Cerebellar nuclear complex (tissue), 1 donor: ENCODE measurements at regions not wholly inside any gene's neighbourhood (a gene's known extent, or its start where the extent isn't known, plus 50 kb on each side); places are given as distances from the start of the nearest gene placed in this dataset.

Source experiments
- DNase-seq, 2 experiments: peaks; one replicate each; lab custom pipeline; 2025; lab: John Stamatoyannopoulos, UW

DNA sequence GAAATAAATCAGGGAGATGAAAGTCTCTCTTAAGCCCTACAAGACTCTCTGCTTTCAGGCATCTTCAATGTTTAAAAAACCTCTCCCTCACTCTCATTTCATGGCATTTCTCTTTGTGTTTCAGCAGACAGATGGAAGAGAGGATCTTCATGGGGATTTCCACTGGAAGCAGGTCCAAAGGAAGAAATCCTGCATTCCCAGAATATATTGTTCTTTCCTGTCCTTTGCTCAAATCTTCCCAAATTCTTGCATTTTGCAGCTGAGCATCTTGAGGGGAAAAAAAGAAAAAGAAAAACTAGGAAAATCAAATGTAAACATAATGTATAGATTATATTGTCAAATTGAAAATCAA lies 382.2 kb downstream of the ENC1 start:
- no peak for DNase-seq

DNA sequence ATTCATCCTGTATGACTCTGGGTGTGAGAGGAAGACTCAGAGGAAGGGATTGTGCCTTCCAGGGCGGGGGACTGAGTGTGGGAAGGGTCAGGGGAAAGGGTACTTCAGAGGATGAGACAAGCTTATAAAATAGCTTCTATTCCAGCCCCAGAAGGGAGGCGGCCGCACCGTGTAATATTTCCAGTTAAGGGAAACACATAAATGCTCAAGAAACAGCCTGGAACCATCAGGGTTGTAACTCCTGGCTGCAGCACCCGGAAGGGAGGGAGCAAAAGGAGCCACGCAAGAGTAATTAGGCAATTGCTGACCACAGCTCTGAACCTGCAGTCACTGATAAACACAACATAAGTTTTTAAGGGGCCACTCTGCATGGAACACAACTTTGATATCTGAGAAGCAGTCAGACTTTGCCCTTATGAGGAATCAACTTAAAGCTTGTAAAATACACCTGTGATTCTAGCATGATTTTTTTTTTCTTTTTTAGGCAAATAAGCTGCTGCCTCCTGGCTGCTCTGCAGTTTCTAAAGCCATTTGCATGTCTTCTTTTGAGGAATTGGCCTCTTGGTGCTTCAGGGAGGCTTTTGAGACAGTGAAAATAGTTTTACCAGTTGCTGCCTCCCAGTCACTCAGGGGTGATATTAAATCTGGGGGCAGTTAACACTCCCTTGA lies 382.7 kb downstream of the ENC1 start:
- DNase-seq, result no peak

DNA sequence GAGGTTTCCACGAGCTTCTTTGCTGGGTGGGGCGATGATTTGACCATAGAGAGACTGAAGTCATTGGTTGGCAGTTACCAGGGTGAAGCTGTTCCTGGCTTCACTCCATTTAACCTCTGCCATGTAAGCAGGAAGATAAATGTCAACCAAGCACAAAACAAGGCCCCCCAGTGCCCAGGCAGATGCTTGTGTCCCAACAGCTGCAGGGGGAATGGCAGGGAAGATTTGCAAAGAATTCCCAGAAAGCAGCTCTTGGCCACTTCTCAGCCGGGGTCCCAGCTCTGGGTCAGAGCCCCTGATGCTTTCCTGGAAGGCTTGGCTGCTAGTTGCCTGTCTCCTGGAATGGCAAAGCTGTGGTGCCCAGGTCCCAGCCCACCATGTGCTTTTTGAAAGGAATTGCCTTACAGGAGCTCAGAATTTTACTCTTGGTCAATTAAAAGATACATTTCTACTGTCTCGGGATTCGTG lies 383.4 kb downstream of the ENC1 start:
- no peak for DNase-seq

DNA sequence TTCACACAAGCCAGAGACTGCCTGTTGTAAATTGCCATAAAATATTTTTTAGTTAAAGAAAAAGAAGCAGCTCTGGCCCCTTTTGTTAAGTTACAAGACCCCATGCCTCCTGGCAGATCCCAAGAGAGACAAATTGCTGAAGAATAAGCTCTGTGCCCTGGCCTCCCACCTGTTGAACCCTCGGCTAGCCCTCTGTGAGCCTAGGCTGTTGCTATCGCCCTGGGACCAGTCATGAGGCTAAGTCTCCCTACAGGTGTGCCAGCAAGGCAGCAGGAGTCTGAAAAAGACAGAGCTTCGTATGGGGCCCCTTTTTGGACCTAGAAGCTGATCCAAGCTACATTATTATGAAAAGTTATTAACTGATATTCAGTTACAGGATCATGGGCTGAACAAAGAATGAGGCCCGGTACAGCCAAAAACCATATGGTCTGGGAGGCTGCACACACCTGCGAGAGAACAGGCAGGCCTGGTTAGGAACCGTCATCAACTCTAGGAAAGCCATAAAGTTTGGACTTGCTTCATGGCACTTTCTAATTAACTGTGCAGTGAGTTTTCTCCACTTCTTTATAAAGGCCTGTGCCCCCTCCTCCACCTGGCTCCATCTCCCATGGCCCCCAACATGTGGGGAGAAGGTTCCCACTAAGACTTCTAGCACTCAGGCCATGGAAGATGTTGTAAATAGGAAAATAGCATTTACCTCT lies 384.7 kb downstream of the ENC1 start:
- no peak for DNase-seq

DNA sequence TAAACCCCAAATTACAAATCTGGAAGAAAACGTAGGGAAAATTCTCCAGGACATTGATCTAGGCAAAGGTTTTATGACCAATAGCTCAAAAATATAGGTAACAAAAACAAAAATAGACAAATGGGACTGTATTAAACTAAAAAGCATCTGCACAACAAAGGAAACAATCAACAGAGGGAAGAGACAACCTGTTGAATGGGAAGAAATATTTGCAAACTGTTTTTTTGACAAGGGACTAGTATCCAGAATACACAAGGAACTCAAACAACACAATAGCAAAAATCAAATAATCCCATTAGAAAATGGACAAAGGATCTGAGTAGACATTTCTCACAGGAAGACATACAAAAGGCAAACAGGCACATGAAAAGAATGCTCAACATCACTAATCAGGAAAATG lies 386.3 kb downstream of the ENC1 start:
- no peak for DNase-seq

DNA sequence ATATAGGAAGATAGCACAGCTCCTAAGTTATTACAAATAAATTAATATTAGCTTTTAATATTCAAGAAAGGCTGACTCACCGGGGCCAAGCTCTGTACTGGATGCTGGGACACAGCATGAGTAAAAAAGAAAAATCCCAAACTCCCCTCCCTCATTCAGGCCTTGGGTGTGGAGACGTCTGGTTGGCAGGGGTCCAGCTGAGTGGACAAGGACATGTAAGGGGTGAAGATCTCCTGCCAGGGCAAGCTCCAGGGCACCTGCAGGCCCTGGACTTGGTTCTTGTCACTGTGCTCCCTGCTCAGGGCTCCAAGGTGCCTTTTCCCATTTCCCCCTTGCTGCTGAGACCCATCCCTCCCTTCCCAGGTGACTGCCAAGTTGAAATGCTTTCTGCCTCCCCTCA lies 388.5 kb downstream of the ENC1 start:
- no peak for DNase-seq

DNA sequence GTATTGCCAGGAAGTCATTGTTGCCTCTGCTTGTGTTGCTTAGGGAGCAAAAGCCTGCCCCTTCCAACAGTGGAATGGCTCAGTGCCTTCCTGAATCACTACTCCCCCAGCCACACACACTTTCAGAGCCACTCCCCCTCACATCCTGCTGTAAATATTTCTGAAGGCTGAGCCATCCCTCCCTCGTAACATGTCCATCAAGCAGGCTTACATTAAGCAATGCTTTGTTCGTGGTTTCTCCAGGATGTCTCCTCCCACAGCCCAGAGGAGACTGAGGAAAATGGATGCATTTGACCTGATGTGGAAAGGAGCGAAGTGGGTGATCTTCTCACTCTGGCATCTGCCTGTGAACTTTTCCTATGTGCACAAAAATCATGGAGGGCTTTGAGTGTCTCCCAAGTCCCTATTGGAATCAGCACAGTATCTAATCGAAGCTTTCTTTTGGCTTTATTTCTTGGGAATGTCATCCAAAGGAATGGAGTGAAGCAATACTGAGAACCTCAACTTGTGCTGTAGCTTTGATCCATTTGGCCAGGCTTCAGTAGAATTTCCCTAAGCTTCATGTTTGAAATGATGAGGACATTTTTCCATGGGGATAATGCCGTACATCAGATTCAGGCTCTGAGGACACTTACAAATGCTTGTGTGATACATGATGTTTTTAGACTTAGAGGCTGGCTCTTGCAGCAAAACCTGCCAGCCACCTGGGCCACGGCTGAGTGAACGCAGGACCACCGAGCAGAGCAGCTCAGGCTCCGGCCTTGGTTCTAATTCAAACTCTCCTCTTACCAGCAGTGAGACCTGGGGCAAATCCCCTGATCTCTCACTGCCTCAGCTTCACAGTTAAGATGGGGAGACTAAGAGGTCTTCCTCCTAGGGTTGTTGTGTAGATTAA lies 389.1 kb downstream of the ENC1 start:
- no peak for DNase-seq

DNA sequence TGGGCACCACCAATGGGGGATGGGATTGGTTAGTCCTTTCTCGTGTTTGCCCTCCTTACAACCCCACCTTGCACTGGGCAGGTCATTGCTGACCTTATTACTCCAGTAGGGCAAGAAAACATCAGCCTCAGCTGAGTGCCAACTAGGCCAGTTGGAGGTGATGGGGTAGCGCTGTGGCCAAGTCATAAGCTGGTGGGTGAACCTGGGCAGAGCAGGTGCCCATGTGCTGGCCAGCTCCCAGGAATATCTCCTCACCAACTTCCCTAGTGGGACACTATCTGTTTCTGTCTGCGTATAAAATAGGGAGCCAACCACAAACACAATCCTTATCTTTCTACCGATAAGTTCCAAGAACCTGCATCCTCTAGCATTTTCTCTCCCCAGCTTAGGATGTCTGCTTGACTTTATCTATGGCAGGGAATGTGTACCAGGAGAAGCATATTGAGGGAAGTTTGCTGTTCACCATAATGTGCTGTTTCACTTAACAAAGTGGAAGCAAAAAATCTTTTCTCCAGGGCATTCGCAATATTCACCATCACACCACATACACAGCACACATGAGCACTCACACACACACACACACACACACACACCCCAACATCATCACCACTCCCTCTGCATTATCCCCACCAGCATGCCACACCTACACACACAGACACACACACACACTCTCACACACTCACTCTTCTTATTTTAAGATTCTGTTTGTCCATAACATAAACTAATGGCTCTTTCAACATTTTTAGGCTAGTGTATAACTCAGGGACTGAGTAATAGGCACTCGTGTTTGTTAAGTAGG lies 390.0 kb downstream of the ENC1 start:
- DNase-seq, result no peak

DNA sequence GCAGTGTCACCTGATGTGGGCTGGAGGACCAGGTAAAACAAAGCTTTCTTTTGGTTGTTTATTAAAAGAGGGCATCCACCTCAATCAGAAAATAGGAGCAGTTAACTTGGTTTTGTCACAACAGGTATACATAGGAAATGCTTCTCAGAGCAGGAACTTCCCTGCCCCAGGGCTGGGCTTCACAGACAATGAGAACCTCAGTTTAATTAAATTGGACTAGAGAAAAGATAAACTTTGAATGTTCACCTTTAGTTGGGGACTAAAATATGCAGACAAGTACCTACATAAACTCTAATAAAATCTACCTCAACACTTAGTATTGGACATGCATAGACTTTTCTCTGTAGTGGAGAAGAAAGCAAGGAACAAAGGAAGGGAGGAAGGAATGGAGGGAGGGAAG lies 392.0 kb downstream of the ENC1 start:
- no peak for DNase-seq

DNA sequence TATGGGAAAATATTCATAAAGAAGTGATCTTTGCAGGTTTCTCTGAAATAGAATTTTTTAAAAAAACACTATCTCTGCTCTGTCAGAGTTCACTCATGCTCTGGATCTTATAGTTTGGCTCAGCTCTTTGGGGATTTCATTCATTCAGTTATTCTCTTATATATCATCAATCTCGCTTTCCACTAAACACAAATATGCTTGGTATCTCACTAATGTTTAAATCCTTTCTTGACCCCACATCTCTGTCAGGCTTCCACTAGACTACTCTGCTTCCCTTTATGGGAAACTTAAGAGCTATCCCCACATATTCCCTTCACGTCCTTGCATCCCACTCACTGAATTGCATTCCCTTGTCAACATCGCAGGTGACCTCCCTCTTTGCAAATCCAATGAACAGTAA lies 396.1 kb downstream of the ENC1 start:
- DNase-seq, result no peak

DNA sequence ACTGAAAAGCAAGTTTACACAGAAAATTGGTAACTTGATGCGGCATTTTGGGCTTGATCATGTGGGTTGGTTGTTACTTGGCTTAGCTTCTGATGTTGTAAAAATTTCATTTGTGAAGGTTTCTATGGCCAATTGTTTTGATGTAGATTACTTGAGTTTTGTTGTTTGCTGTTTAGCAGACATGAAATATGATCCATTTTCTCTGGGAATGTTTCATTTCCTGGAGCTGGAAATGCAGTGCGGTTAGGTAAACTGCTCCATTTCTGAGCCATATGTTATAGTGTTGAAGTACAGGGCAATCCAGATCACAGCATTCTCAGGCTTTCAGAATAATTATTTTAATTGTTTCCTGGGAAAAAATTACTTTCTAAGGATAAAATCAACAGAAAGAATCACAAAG lies 396.9 kb downstream of the ENC1 start:
- no peak for DNase-seq

DNA sequence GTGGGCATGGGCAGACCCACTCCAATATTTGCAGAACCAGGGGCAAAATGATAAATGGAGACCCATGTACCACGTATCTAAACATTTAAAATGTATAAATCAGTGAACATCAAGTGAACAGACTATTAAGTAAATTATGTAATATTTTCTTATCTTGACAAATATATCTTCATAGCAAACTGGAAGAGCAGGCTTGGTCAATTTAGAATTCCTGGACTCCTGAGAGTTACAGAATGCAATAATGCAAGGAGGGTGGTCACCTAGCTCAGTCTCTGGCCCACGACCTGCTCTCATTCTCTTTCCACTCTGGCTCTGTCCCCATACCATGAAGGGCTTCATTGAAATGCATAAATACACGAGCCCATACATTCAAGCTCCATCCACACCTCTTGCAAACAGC lies 398.0 kb downstream of the ENC1 start:
- no peak for DNase-seq

DNA sequence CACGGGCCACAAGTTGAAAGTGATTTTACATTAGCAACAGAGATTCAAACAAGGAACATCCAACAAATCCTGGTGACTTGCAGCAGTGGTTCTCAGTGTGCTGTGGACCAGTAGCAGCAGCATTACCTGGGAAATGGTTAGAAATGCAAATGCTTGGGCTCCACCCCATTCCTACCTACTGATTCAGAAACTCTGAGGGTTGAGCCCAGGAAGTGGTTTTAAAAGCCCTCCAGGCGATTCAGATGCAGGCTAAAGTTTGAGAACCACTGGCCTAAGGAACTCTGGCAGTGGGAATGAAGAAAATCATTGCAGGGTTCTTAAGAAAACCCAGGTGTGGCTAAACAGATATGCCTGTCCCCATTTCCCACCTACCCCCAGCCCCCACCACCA lies 398.8 kb downstream of the ENC1 start:
- no peak for DNase-seq

DNA sequence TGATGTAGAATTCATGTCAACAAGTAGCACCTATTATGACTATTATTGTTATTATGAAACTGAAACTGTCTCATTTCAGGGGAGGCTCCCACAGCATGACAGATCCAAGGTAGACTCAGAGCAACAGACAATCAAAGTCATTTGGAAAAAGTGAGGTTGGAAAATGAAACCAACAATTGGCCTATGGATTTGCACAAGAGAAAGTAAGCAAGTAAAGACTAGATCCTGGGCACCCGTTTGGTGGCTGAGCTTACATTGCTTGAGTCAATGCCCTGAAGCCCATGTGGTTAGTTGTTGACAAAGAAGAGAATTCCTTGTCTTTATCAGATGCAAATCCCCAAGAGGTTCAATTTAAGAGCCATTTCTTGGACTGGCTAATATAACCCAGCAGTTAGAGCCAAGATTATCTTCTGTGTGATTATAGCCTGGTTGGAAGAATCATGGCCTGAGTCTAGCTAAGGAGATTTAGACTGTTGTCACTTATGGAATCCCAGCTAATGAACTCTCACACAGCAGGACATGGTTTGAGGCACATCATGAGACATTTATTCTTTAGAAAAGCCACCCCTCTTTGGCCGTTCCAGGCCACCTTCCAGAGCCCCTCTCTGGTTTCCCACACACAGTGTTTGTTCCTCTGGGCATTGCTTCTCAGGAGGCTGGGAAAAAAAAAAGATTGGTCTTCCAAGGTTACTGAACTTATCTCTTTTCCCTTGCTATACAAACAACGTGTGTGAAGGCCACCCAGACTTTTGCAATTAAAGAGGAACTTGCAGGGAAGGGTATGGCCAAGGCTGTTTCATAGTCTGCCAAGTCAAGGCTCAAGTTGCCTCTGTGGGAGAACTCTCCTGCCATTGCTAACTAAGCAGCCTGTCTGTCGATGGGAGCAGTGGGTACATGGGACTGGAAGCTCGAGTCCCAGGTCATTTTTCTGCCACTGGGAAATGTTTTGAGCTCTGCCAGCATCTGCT lies 399.5 kb downstream of the ENC1 start:
- no peak for DNase-seq

DNA sequence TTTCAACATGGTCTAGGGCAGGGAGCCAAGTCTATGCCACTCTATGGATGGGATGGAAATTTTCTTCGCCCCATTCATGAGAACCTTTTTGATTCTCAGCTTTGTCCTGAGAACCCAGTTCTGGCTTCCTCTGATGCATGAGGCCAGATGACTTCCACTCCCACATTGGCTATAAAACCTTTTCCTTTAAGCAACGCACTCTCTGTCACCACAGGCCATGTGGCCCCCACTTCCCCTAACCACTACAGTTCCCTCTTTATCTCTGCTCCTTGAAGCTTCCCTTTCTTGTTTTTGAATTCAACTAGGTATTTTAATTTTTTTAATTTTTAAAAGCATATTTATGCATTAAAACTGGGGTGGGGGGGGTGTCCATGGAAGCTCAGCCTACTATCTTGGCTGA lies 401.3 kb downstream of the ENC1 start:
- no peak for DNase-seq

DNA sequence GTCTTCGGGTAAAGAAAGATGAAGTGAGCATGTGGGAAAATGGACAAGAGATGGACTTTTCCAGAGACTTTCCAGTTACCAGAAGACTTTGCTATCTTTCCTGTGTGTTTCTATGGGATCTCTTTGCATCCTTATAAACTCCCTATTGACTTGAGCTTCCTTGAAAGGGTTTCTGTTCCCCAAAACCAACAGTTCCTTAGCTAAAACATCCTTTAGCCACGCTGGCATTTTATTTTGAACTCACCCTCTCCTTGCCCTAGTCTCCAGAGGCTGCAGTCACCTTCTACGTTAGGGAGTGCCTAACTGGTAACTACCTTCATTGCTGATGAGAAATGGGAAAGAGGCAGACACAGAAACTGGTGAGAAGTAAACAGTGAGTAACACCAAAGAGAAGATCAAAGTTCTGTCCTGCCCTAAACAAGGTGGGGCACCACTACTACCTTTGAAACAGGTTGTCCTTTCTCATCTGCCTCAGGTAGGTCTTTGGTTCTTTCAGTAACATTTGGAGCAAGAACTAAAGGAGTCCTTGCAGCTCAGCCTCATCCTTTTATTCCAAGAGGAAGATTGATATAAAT lies 402.9 kb downstream of the ENC1 start:
- no peak for DNase-seq

DNA sequence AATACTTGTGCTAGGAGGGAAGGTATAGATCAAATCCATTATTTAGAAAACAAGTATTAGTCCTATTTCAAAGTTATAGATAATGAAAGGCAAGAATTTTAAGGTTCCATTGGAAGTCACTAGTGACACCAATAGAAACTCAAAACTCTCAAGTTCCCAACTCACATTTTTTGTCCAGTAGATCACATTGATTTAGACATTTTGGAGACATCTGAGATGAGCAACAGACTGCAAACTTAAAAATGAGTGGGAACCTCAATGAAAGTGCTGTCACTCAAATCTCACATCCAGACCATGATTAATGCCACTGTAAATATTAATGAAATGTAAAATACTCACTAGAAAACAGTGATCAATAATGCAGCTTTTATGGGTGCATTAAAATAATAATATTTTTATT lies 405.0 kb downstream of the ENC1 start:
- DNase-seq, result no peak

DNA sequence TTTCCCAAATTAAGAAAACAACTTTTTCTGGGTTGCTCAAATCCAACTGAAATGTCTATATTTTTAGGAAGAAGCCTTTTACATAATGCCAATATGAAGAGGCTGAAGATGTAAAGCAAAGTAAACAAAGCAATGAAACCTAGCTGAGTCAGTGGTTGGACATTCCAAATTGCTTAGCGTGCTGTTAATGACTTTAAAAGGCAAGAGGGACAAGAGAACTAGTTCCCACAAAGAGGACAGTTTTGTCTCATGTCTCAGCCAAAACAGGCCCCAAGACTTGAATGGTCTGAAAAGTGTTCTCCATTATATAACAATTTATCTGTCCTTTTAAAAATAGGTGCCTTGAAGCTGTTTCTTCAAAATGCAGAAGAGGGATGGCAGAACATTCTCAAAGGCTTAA lies 407.0 kb downstream of the ENC1 start:
- no peak for DNase-seq

DNA sequence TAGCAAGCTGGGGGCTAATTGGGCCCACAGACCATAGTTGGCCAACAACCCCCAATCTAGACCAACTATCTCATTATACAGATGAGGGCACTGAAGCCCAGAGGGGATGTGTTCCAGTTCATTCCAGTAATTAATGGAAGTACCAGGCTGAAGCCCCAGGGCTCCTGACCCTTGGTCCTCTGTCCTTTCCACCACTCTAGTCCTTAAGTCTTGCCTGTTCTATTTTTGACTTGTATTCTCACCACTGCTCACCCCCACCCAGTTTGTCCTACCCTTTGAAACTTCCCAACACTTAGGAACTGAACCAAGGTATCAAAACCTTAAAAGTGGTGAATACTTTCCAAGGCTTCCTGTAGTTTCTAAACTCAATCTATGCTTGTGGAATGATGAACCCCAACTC lies 407.4 kb downstream of the ENC1 start:
- no peak for DNase-seq

DNA sequence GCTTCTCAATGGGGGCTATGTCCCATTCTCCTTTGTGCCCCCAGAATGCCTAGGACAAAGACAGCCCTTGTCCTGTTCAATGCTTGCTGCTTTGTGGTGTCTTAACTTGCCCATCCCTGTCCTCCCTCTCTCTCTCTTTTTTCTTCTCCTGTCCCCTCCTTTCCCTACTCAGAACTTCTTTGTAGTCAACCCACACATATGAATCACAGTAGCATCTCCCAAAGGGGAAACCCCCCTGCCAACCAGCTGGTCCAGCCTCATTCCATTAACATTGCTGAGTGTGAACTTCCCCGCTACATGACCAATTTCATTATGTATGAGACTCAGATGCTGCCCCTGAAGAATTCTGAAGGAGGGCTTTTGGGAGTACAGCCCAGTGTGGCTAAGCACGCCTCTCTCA lies 408.3 kb downstream of the ENC1 start:
- DNase-seq, result no peak

DNA sequence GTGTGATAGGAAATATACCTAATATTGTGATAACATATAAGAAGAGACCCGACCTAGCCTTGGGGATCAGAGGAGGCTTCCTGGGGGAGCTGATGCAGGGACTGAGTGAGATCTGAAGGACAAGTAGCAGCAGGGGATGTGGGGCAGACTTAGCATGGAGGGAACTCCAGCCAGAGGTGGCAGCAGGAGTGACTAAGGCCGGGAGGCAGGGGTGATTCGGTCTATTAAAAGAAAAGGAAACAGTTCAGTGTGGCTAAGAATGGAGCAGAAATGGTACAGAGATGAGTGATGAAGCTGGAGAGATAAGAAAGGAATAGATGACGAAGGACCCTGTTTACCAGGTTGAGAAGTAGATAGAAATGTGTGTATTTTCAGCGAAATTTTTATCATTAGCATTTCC lies 408.8 kb downstream of the ENC1 start:
- DNase-seq, result no peak
